Stomach (tissue), 4 donors: ENCODE measurements at regions not wholly inside any gene's neighbourhood (a gene's known extent, or its start where the extent isn't known, plus 50 kb on each side); places are given as distances from the start of the nearest gene placed in this dataset.

Experiments used
- CTCF ChIP-seq, 7 experiments: fragments of 450-650 bp in 4 of 7; fragments of 200-600 bp in 3 of 7; sonication (generic) in 3 of 7; IDR thresholded peaks; one replicate each; pipeline ENCODE4 v1.5.1; 2016 to 2019; ENCODE audit warnings: antibody characterized with exemption in 7 of 7, control low read depth in 2 of 7, mild to moderate bottlenecking in 1 of 7
- POLR2A ChIP-seq, 4 donors: fragments of 450-650 bp; IDR thresholded peaks; one replicate each; pipeline ENCODE4 v1.6.1; 2016; ENCODE audit warnings: antibody characterized with exemption in 4 of 4, control low read depth in 2 of 4, mild to moderate bottlenecking in 1 of 4, moderate library complexity in 1 of 4
- POLR2AphosphoS5 ChIP-seq, 3 donors: sonication (generic); formaldehyde crosslinking; IDR thresholded peaks; one replicate each; pipeline ENCODE4 v1.6.1; 2016; ENCODE audit warnings: antibody characterized with exemption in 3 of 3

- TF ChIP-seq POLR2AphosphoS5 (IDR thresholded peaks at IDR 0.05): no peak
- TF ChIP-seq CTCF (IDR thresholded peaks at IDR 0.05): no peak
- TF ChIP-seq POLR2A (IDR thresholded peaks at IDR 0.05): no peak
Observed at GRCh38 chr15:39417366-39418134, 163.3 kb upstream of the THBS1 start.
